ENCODE measurements at regions not wholly inside any gene's neighbourhood (a gene's known extent, or its start where the extent isn't known, plus 50 kb on each side); places are given as distances from the start of the nearest gene placed in this dataset.

DNA sequence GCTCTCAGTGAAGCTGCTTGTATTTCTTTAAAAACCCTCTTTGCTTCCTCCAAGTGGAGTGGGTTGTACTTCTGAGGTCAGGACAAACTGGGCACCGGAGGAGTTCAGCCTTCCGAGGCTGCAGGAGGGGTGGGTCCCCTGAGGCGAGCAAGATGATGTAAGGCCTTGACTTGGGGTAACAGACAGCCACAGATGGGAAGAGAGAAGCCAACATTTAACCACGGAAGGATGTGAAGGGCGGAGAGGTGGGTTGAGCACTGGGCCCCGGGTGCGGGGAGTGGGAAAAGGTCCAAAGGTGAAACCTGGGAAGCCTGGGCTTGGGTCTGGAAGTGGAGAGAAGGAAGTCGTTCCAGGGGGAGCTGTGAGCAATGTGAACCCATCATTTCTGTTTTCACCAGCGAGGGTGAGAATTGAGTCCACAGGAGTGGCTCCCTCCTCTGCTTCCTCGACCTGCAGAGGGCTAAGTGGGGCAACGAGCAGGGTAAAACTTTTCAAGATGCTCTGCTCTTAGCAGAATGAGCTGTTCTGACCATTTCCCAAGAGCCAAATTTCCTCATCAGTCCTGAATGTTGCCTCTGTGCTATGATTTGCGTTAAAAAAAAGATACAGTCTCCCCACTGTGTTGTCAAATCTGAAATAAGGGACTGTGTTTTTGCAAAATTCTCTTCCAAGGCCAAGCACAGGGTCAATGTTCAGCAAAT lies 137.7 kb upstream of the CRHR1 start:
- no peak for TF ChIP-seq POLR2A (IDR thresholded peaks at IDR 0.05)
- TF ChIP-seq, protein P1, sequence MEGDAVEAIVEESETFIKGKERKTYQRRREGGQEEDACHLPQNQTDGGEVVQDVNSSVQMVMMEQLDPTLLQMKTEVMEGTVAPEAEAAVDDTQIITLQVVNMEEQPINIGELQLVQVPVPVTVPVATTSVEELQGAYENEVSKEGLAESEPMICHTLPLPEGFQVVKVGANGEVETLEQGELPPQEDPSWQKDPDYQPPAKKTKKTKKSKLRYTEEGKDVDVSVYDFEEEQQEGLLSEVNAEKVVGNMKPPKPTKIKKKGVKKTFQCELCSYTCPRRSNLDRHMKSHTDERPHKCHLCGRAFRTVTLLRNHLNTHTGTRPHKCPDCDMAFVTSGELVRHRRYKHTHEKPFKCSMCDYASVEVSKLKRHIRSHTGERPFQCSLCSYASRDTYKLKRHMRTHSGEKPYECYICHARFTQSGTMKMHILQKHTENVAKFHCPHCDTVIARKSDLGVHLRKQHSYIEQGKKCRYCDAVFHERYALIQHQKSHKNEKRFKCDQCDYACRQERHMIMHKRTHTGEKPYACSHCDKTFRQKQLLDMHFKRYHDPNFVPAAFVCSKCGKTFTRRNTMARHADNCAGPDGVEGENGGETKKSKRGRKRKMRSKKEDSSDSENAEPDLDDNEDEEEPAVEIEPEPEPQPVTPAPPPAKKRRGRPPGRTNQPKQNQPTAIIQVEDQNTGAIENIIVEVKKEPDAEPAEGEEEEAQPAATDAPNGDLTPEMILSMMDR (IDR thresholded peaks at IDR 0.05) = no peak

All from thyroid gland (tissue), 4 donors.